Heart left ventricle (tissue), 13 donors: ENCODE measurements at regions not wholly inside any gene's neighbourhood (a gene's known extent, or its start where the extent isn't known, plus 50 kb on each side); places are given as distances from the start of the nearest gene placed in this dataset.

Source experiments
- CTCF ChIP-seq, 12 donors: fragments of 200-600 bp; sonication (generic) in 4 of 12; IDR thresholded peaks; one replicate each; pipeline versions ENCODE4 v1.5.0 to v1.8.0; 2018 to 2022; ENCODE audit warnings: antibody characterized with exemption in 12 of 12, mild to moderate bottlenecking in 5 of 12
- POLR2A ChIP-seq, 2 donors: fragments of 450-650 bp; IDR thresholded peaks; one replicate each; pipeline ENCODE4 v1.6.1; 2017; ENCODE audit warnings: antibody characterized with exemption in 2 of 2, mild to moderate bottlenecking in 2 of 2, moderate library complexity in 2 of 2
- donor health status: ischemic (EF 13 %, LVEDD 7.1; RV severe dilation, severe dysfunction).
- donor health status: DM: no; HTN: yes; CAD: no.
- donor health status: DM: no; HTN: no; CAD: no.
- donor health status: ischemic (EF 25% LVEDD 6.9; RV normal size, moderate dysfunction).
- donor health status: ischemic (EF 25% LVEDD 5.7; RV mildly dilated, moderate dysfunction).
- donor health status: ischemic (EF 35%, LVEDD 5.7; RV mildly dilated, moderate dysfunction).
- donor health status: nonischemic (EF 11% LVEDD 7.7; RV severe dilation, severe dysfunction).
- donor health status: DM: yes; HTN: yes; CAD: no.
- donor health status: PGD.
- donor health status: ischemic (EF 29% LVEDD 5.4; RV normal size, mild dysfunction).
- donor health status: nonischemic (EF 23%, LVEDD 6.1; RV moderate dilation, normal function).

GRCh38 chr5:164741376-164741775 lies 1236.0 kb downstream of the MAT2B start:
- TF ChIP-seq CTCF (IDR thresholded peaks at IDR 0.05) (no peak), POLR2A (IDR thresholded peaks at IDR 0.05) (no peak)
